Testis (tissue), 2 donors: ENCODE measurements at regions not wholly inside any gene's neighbourhood (a gene's known extent, or its start where the extent isn't known, plus 50 kb on each side); places are given as distances from the start of the nearest gene placed in this dataset.

Experiments
- DNase-seq: peaks from one replicate; pipeline ENCODE4 v3.0.0-alpha.2; 2019
- H3K27ac ChIP-seq, 2 donors: fragments of 200-600 bp; sonication (generic); one replicate each; pipeline ENCODE4 v1.5.1; 2019
- H3K27me3 ChIP-seq: fragments of 200-600 bp; sonication (generic); one replicate; pipeline ENCODE4 v1.5.1; 2019
- H3K36me3 ChIP-seq: fragments of 200-600 bp; sonication (generic); one replicate; pipeline ENCODE4 v1.5.1; 2017; ENCODE audit warnings: low read depth; ENCODE audit errors: missing control alignments
- H3K4me1 ChIP-seq: fragments of 200-600 bp; sonication (generic); one replicate; pipeline ENCODE4 v1.5.1; 2019
- H3K4me3 ChIP-seq, 2 donors: fragments of 200-600 bp; sonication (generic); one replicate each; pipeline ENCODE4 v1.5.1; 2017 to 2019
- H3K9me3 ChIP-seq: fragments of 200-600 bp; sonication (generic); one replicate; pipeline ENCODE4 v1.5.1; 2017
- POLR2A ChIP-seq: fragments of 450-650 bp; IDR thresholded peaks from one replicate; pipeline ENCODE4 v1.6.1; 2017; ENCODE audit warnings: antibody characterized with exemption, mild to moderate bottlenecking, moderate library complexity
- WGBS, 2 donors: methylation state at CpG; one replicate each; pipeline ENCODE4 v1.1.5; 2018; 5-methylcytosine and 5-hydroxymethylcytosine counted together
- intact Hi-C: fragments of 100-400 bp; cut with DNase I; formaldehyde crosslinking; loops from one replicate; pipeline ENCODE4 v1.15.1; 2023; ENCODE audit warnings: low total_unique reads
- TF ChIP-seq, protein P1 (sequence below), 3 experiments: fragments of 450-650 bp in 2 of 3; fragments of 200-600 bp in 1 of 3; sonication (generic) in 1 of 3; IDR thresholded peaks; one replicate each; pipeline ENCODE4 v1.5.1; 2016 to 2019; ENCODE audit warnings: antibody characterized with exemption in 3 of 3, mild to moderate bottlenecking in 2 of 3, moderate library complexity in 1 of 3

DNA sequence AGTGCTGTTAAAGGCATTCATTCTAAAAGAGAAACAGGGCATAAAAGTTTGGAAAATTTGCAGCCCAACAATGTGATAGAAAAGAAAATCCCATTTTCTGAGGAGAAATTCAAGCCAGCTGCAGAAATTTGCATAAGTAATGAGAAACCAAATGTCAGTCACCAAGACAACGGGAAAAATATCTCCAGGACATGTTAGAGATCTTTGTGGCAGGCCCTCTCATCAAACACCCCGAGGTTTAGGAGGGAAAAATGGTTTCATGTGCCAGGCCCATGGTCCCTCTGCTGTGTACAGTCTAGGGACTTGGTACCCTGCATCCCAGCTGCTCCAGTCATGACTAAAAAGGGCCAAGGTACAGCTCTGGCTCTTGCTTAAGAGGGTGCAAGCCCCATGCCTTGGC is 251.0 kb upstream of the FAR2 start:
- WGBS, 2 donors = 47 to 69% methylated on average over 2 of the region's 2 CpGs
- no peak for DNase-seq
- no peaks in the 10 kb centered on the region for H3K9me3 ChIP-seq
- no peak overlapping the region for H3K27ac ChIP-seq
- no peaks in the 10 kb centered on the region for H3K36me3 ChIP-seq
- TF ChIP-seq, protein P1, sequence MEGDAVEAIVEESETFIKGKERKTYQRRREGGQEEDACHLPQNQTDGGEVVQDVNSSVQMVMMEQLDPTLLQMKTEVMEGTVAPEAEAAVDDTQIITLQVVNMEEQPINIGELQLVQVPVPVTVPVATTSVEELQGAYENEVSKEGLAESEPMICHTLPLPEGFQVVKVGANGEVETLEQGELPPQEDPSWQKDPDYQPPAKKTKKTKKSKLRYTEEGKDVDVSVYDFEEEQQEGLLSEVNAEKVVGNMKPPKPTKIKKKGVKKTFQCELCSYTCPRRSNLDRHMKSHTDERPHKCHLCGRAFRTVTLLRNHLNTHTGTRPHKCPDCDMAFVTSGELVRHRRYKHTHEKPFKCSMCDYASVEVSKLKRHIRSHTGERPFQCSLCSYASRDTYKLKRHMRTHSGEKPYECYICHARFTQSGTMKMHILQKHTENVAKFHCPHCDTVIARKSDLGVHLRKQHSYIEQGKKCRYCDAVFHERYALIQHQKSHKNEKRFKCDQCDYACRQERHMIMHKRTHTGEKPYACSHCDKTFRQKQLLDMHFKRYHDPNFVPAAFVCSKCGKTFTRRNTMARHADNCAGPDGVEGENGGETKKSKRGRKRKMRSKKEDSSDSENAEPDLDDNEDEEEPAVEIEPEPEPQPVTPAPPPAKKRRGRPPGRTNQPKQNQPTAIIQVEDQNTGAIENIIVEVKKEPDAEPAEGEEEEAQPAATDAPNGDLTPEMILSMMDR (IDR thresholded peaks at IDR 0.05) = no peak
- TF ChIP-seq POLR2A = no peak
- no peaks in the 10 kb centered on the region for H3K4me1 ChIP-seq
- H3K27me3 ChIP-seq = no peaks in the 10 kb centered on the region
- intact Hi-C loops = no loop called here
- H3K4me3 ChIP-seq = no peak overlapping the region

DNA sequence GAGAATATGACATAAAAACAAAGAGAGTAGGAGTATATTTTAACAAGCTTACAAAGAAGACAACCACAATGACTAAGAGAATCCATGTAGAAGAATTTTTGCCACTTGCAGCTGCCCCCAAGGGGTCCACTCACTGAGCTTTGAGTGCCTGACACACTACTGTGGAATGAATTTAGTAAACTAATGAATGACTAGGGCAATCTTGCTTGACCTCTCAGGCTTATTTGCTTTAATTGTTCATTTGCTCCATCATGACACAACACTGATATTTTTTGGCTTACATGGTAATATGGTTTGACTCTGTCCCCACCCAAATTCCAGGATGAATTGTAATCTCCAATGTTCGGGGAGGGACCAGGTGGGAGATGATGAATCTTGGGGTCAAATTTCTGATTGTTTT is 249.1 kb upstream of the FAR2 start:
- Histone ChIP-seq H3K9me3 (no peaks in the 10 kb centered on the region), H3K27ac (no peak overlapping the region), H3K36me3 (no peaks in the 10 kb centered on the region), H3K27me3 (no peaks in the 10 kb centered on the region), H3K4me1 (no peaks in the 10 kb centered on the region), H3K4me3 (no peak overlapping the region)
- WGBS, 2 donors = 71 to 95% methylated on average over 1 of the region's 1 CpG
- intact Hi-C loops = no loop called here
- no peak for DNase-seq
- no peak for TF ChIP-seq POLR2A
- TF ChIP-seq, protein P1 (IDR thresholded peaks at IDR 0.05) = no peak

DNA sequence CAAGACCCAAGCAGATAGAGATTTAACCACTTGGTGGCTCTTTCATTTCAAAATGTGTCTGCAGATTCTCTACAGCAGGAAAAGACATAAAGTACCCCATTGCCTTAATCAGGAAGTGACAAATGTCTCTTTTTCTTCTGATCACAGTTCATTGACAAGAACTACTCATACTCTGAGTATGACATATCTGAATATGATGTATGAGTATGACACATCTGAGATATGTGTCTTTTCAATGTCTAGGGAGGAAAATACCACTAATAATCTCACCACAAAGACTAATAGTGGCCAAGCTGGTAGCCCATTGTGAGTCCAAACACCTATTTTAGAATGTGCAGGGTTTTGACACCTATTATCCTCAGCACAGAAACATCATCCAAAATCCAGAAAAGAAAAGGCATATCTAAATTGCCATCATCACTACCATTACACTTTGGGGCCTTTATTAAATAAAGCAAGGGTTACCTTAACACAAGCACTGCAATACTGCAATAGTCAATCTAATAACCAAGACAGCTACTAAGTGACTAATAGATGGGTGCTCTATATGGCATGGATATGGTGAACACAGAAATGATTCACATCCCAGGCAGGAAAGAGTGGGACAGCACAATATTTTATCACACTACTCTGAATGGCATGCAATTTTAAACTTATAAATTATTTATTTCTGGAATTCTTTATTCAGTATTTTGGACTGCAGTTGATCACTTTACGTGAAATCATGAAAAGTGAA is 243.7 kb upstream of the FAR2 start:
- H3K9me3 ChIP-seq = no peaks in the 10 kb centered on the region
- 92 to 95% methylated on average over 1 of the region's 1 CpG for WGBS, 2 donors
- intact Hi-C loops = no loop called here

DNA sequence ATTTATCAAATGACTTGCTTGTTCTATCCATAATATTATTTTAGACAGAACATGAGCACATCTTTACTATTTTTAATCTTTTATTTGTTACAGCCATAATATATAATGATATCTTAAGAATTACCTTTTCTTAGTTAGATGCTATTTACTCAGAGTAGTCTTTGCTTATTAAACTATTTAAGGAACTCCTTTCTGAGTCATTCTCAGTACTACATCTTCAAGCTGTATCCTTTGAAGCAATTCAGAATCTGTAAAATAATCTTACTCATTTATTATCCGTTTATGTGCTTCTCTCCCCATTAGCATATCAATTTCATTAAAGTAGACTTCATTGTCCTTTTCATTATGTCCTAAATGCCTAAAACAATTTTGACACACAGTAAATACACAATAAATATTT is 240.4 kb upstream of the FAR2 start:
- no peak overlapping the region for H3K4me3 ChIP-seq
- H3K27me3 ChIP-seq = no peaks in the 10 kb centered on the region
- no peak for TF ChIP-seq POLR2A
- TF ChIP-seq, protein P1 (IDR thresholded peaks at IDR 0.05) = no peak
- H3K36me3 ChIP-seq = no peaks in the 10 kb centered on the region
- no peaks in the 10 kb centered on the region for H3K4me1 ChIP-seq
- 50 to 71% methylated on average over 1 of the region's 1 CpG for WGBS, 2 donors
- H3K9me3 ChIP-seq = no peaks in the 10 kb centered on the region
- intact Hi-C loops = no loop called here
- no peak overlapping the region for H3K27ac ChIP-seq
- DNase-seq = no peak

More for the DNA sequence above, 243.7 kb upstream of the FAR2 start:
- H3K4me1 ChIP-seq = no peaks in the 10 kb centered on the region
- DNase-seq = no peak
- no peaks in the 10 kb centered on the region for H3K36me3 ChIP-seq
- H3K27ac ChIP-seq = no peak overlapping the region
- H3K27me3 ChIP-seq = no peaks in the 10 kb centered on the region
- no peak overlapping the region for H3K4me3 ChIP-seq
- no peak for TF ChIP-seq POLR2A
- TF ChIP-seq, protein P1 (IDR thresholded peaks at IDR 0.05) = no peak

GRCh38 chr12:28909291-28909690 is 239.8 kb upstream of the FAR2 start:
- intact Hi-C loops = no loop called here
- 56 to 64% methylated on average over 1 of the region's 1 CpG for WGBS, 2 donors
- no peaks in the 10 kb centered on the region for H3K9me3 ChIP-seq
- no peak for DNase-seq
- H3K4me1 ChIP-seq = no peaks in the 10 kb centered on the region
- no peak overlapping the region for H3K27ac ChIP-seq
- H3K4me3 ChIP-seq = no peak overlapping the region
- no peaks in the 10 kb centered on the region for H3K36me3 ChIP-seq
- no peaks in the 10 kb centered on the region for H3K27me3 ChIP-seq
- TF ChIP-seq, protein P1 (IDR thresholded peaks at IDR 0.05) = no peak
- TF ChIP-seq POLR2A = no peak
